ENCODE measurements at regions not wholly inside any gene's neighbourhood (a gene's known extent, or its start where the extent isn't known, plus 50 kb on each side); places are given as distances from the start of the nearest gene placed in this dataset.
"Not testable (repeated sequence)": the region's sequence is repeated elsewhere in the genome, so short reads cannot be mapped to it uniquely, and the experiment has no call there.

DNA sequence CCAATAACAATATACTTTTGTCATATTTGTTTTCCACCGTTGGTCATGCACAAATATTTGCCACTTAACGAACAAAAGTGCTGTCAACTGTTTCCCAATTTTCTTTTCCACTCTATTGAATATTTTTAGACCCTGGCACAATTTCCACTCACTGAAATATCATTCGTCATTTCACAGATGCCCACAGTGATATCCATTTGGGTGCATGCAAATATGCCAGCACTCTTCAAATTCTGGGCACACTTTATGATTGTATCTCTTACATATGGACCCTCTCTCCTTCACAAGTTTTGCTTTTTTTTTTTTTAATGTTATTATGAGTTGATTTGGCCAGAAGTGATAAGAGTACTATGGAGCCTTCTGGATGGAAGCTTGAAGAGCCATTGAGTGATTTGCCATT, 1557.3 kb upstream of the FLRT2 start:
- DNase-seq (ENCODE audit: low read depth), result no peak
- H3K4me3 ChIP-seq (ENCODE audit: control insufficient read depth, low read depth, low read length), result no peak overlapping the region
- TF ChIP-seq CTCF (IDR thresholded peaks at IDR 0.05; ENCODE audit: control insufficient read depth, insufficient read depth, low read depth, low read length, missing control alignments), result no peak

GRCh38 chr14:83974647-83975163, 1555.2 kb upstream of the FLRT2 start:
- DNase-seq (ENCODE audit: low read depth), result no peak
- no peak overlapping the region for H3K4me3 ChIP-seq (ENCODE audit: control insufficient read depth, low read depth, low read length)
- no peak for TF ChIP-seq CTCF (IDR thresholded peaks at IDR 0.05; ENCODE audit: control insufficient read depth, insufficient read depth, low read depth, low read length, missing control alignments)

DNA sequence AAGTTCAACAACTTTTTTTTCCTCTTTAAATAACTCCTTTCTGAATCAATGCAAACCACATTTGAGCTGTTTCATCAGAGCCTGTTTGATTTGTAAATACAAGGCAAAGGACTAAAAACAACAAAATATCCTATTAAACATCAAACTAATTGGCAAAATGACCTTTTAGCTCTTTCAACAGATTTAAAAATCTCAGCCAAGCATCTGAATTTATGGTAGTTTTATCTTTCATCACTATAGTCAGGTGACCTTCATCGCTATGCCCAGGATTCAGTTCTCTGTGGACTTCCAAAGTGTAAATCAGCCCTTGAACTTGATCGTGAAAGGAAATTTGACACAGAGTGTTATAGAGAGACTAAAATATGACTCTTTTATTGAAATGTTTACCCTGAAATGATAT, 1554.5 kb upstream of the FLRT2 start:
- DNase-seq (ENCODE audit: low read depth), result no peak
- TF ChIP-seq CTCF (IDR thresholded peaks at IDR 0.05; ENCODE audit: control insufficient read depth, insufficient read depth, low read depth, low read length, missing control alignments), result no peak
- H3K4me3 ChIP-seq (ENCODE audit: control insufficient read depth, low read depth, low read length), result no peak overlapping the region

- no peak for TF ChIP-seq CTCF (IDR thresholded peaks at IDR 0.05; ENCODE audit: control insufficient read depth, insufficient read depth, low read depth, low read length, missing control alignments)
- DNase-seq (ENCODE audit: low read depth), result no peak
These were observed 1553.8 kb upstream of the FLRT2 start for GRCh38 chr14:83975841-83976770.

DNA sequence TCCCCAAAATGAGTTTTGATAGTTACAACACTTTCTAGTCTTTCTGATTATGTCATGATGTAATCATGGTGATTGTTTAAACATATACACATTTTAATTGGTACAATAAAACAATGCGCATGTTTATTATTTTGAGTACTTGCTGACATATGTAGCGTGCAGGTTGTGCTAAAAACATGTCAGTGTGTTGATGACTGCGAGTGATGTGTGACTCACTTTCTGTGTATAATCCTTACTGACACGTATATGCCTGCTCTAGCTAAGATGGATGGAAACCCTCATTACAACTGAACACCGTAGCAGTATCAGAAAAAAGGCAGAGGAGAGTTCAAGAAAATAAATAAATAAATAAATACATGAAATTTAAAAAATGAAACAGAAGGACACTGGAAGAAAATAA, 1552.4 kb upstream of the FLRT2 start:
- no peak for DNase-seq (ENCODE audit: low read depth)
- TF ChIP-seq CTCF (IDR thresholded peaks at IDR 0.05; ENCODE audit: control insufficient read depth, insufficient read depth, low read depth, low read length, missing control alignments), result no peak
- no peak overlapping the region for H3K4me3 ChIP-seq (ENCODE audit: control insufficient read depth, low read depth, low read length)

More at GRCh38 chr14:83975841-83976770, 1553.8 kb upstream of the FLRT2 start:
- H3K4me3 ChIP-seq (ENCODE audit: control insufficient read depth, low read depth, low read length), result no peak overlapping the region

DNA sequence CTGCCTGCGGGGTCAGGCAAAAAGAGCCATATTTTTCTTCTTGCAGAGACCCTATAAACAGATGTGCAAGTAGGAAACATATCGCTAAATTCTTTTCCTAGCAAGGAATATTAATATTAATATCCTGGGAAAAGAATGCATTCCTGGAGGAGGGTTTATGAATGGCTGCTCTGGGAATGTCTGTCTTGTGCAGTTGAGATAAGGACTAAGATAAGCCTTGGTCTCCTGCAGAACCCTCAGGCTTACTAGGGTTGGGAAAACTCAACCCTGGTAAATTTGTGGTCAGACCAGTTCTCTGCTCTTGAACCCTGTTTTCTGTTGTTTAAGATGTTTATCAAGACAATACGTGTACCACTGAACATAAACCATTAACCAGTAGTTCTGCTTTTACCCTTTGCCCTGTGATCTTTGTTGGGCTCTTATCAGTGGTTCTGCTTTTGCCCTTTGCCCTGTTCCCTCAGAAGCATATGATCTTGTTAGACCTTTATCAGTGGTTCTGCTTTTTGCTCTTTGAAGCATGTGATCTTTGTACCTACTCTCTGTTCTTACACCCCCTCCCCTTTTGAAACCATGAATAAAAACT, 1548.2 kb upstream of the FLRT2 start:
- not testable (repeated sequence) for H3K4me3 ChIP-seq (ENCODE audit: control insufficient read depth, low read depth, low read length); DNase-seq (ENCODE audit: low read depth)

- TF ChIP-seq CTCF (IDR thresholded peaks at IDR 0.05; ENCODE audit: control insufficient read depth, insufficient read depth, low read depth, low read length, missing control alignments), result no peak
- DNase-seq (ENCODE audit: low read depth), result no peak
- no peak overlapping the region for H3K4me3 ChIP-seq (ENCODE audit: control insufficient read depth, low read depth, low read length)
These were observed 1541.7 kb upstream of the FLRT2 start for GRCh38 chr14:83988275-83988674.
